ENCODE measurements at regions not wholly inside any gene's neighbourhood (a gene's known extent, or its start where the extent isn't known, plus 50 kb on each side); places are given as distances from the start of the nearest gene placed in this dataset.

- TF ChIP-seq CTCF (IDR thresholded peaks at IDR 0.05) (no peak), POLR2A (IDR thresholded peaks at IDR 0.05) (no peak)
Measured at GRCh38 chr3:130627882-130628281, 110.9 kb downstream of the COL6A6 start.
